Heart left ventricle (tissue), 13 donors: ENCODE measurements at regions not wholly inside any gene's neighbourhood (a gene's known extent, or its start where the extent isn't known, plus 50 kb on each side); places are given as distances from the start of the nearest gene placed in this dataset.

Experiments used
- POLR2A ChIP-seq, 2 donors: fragments of 450-650 bp; IDR thresholded peaks; one replicate each; pipeline ENCODE4 v1.6.1; 2017; ENCODE audit warnings: antibody characterized with exemption in 2 of 2, mild to moderate bottlenecking in 2 of 2, moderate library complexity in 2 of 2
- TF ChIP-seq, protein P1 (sequence below), 12 donors: fragments of 200-600 bp; sonication (generic) in 4 of 12; IDR thresholded peaks; one replicate each; pipeline versions ENCODE4 v1.5.0 to v1.8.0; 2018 to 2022; ENCODE audit warnings: antibody characterized with exemption in 12 of 12, mild to moderate bottlenecking in 5 of 12
- donor health status: ischemic (EF 13 %, LVEDD 7.1; RV severe dilation, severe dysfunction).
- donor health status: DM: no; HTN: yes; CAD: no.
- donor health status: DM: no; HTN: no; CAD: no.
- donor health status: ischemic (EF 25% LVEDD 6.9; RV normal size, moderate dysfunction).
- donor health status: ischemic (EF 25% LVEDD 5.7; RV mildly dilated, moderate dysfunction).
- donor health status: ischemic (EF 35%, LVEDD 5.7; RV mildly dilated, moderate dysfunction).
- donor health status: nonischemic (EF 11% LVEDD 7.7; RV severe dilation, severe dysfunction).
- donor health status: DM: yes; HTN: yes; CAD: no.
- donor health status: PGD.
- donor health status: ischemic (EF 29% LVEDD 5.4; RV normal size, mild dysfunction).
- donor health status: nonischemic (EF 23%, LVEDD 6.1; RV moderate dilation, normal function).

DNA sequence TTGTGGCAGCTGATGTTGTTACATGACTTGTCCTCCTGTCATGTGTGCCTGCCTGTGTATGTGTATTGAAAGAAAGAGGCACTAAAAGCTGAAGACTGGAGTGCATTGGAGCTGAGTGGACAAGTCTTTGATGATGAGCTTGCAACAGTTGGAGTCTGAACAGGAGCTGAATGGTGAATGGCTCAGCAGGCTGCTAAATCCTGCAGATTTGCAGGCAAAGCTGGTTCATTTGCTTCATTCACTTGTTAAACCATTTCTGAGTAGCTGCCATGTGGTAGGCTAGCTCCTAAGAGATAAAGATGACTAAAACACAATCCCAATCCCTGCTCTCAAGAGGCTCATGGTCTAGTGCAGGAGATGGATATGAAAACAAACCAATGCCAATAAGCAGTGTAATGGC, 217.3 kb downstream of the CHRDL1 start:
- TF ChIP-seq, protein P1, sequence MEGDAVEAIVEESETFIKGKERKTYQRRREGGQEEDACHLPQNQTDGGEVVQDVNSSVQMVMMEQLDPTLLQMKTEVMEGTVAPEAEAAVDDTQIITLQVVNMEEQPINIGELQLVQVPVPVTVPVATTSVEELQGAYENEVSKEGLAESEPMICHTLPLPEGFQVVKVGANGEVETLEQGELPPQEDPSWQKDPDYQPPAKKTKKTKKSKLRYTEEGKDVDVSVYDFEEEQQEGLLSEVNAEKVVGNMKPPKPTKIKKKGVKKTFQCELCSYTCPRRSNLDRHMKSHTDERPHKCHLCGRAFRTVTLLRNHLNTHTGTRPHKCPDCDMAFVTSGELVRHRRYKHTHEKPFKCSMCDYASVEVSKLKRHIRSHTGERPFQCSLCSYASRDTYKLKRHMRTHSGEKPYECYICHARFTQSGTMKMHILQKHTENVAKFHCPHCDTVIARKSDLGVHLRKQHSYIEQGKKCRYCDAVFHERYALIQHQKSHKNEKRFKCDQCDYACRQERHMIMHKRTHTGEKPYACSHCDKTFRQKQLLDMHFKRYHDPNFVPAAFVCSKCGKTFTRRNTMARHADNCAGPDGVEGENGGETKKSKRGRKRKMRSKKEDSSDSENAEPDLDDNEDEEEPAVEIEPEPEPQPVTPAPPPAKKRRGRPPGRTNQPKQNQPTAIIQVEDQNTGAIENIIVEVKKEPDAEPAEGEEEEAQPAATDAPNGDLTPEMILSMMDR (IDR thresholded peaks at IDR 0.05): no peak
- no peak for TF ChIP-seq POLR2A (IDR thresholded peaks at IDR 0.05)
